ENCODE measurements at regions not wholly inside any gene's neighbourhood (a gene's known extent, or its start where the extent isn't known, plus 50 kb on each side); places are given as distances from the start of the nearest gene placed in this dataset.

DNA sequence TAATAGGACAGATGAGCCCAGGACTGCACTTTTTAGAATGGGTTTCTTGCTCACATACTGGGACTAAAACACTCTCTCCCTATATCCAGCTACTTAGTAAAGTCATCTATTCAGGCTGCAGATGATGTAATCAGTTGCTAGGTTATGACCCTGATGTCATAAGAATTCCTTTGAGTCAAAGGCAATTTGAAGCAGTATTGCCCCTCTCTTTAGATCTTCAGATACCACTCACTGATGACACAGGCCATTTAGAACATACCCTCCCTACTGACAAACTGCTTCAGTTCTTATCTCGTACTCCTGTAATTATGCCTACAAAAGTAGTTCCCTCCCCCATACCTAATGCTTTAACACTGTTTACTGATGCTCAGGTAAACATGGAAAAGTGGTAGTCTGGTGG lies 450.1 kb upstream of the RASGRP1 start:
- Mint-ChIP-seq H3K4me3 (ENCODE audit: unreplicated experiment) (no peak overlapping the region), H3K27me3 (ENCODE audit: low read depth, unreplicated experiment) (no peaks in the 10 kb centered on the region), H3K4me1 (ENCODE audit: low read depth, unreplicated experiment) (no peaks in the 10 kb centered on the region), H3K27ac (ENCODE audit: unreplicated experiment) (no peak overlapping the region), H3K36me3 (ENCODE audit: low read depth, unreplicated experiment) (peaks cover 1% of the 10 kb centered on the region), H3K9me3 (ENCODE audit: unreplicated experiment) (peaks cover 27% of the 10 kb centered on the region)
- Histone ChIP-seq H3K4me3 (ENCODE audit: insufficient read depth, low read depth, low read length) (no peak overlapping the region), H3K27ac (ENCODE audit: low read depth, low read length) (no peak overlapping the region), H3K79me2 (ENCODE audit: insufficient read depth, low read length) (no peaks in the 10 kb centered on the region), H2AFZ (ENCODE audit: low read depth, low read length) (no peak overlapping the region), H3K27me3 (ENCODE audit: insufficient read depth, low read length) (no peaks in the 10 kb centered on the region), H4K20me1 (ENCODE audit: insufficient read depth, low read length) (no peaks in the 10 kb centered on the region), H3K4me1 (ENCODE audit: insufficient read depth, low read length) (no peaks in the 10 kb centered on the region), H3K4me2 (ENCODE audit: low read length) (no peak overlapping the region), H3K9me3 (ENCODE audit: insufficient read depth, low read depth, low read length) (peaks cover 3% of the 10 kb centered on the region), H3K9ac (ENCODE audit: low read length) (no peak overlapping the region), H3K36me3 (ENCODE audit: insufficient read depth, low read length) (no peaks in the 10 kb centered on the region)
- DNase-seq (ENCODE audit: low read depth) (no peak), FAIRE-seq (no peak)
- TF ChIP-seq EZH2 (IDR thresholded peaks at IDR 0.05; ENCODE audit: insufficient read depth, low read length), result no peak
- TF ChIP-seq, protein P1, sequence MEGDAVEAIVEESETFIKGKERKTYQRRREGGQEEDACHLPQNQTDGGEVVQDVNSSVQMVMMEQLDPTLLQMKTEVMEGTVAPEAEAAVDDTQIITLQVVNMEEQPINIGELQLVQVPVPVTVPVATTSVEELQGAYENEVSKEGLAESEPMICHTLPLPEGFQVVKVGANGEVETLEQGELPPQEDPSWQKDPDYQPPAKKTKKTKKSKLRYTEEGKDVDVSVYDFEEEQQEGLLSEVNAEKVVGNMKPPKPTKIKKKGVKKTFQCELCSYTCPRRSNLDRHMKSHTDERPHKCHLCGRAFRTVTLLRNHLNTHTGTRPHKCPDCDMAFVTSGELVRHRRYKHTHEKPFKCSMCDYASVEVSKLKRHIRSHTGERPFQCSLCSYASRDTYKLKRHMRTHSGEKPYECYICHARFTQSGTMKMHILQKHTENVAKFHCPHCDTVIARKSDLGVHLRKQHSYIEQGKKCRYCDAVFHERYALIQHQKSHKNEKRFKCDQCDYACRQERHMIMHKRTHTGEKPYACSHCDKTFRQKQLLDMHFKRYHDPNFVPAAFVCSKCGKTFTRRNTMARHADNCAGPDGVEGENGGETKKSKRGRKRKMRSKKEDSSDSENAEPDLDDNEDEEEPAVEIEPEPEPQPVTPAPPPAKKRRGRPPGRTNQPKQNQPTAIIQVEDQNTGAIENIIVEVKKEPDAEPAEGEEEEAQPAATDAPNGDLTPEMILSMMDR (IDR thresholded peaks at IDR 0.05; ENCODE audit: insufficient read depth, low read depth, low read length), result no peak

DNA sequence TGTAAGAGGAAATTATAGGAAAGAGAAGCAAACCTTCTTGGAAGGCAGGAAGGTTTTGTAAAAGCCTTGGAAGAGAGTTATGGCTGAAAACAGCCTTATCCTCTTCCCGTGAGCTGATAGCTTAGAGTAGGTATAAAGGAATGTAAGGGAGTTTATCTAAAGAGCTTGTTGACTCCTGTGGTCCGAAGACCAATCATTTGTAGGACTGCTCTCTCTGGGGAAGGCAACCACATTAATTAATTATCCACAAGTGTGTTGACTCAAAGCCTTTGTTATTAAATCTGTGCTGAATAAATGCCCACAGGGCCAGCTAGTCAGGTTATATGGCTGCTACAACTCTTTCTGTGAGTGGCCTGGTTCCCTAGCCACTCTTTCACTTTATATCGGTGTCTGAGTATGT lies 452.1 kb upstream of the RASGRP1 start:
- H3K9ac ChIP-seq (ENCODE audit: low read length), result no peak overlapping the region
- peaks cover 11% of the 10 kb centered on the region for H3K9me3 Mint-ChIP-seq (ENCODE audit: unreplicated experiment)
- DNase-seq (ENCODE audit: low read depth), result peak; percentile 96

DNA sequence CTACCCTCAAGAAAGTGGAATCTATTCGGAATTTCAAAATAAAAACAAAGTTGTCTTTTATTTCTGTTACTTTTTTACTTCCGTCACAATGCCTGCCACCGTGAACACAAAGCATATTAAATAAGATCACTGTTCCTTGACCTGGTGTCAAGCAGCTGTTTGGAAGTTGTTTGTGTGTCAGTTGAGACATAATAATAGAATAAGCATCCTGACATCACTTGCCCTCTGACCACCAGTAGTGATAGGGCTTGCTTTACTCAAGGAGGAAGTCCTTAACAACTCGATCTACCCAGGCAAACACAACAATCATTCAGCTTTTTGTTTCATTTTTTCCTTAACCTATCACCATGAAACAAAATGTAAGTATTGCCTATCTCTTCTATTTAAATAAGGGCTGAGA lies 454.4 kb upstream of the RASGRP1 start:
- no peaks in the 10 kb centered on the region for H3K27me3 Mint-ChIP-seq (ENCODE audit: low read depth, unreplicated experiment)
- Histone ChIP-seq H3K9me3 (ENCODE audit: insufficient read depth, low read depth, low read length) (no peaks in the 10 kb centered on the region), H3K4me1 (ENCODE audit: insufficient read depth, low read length) (no peaks in the 10 kb centered on the region), H3K36me3 (ENCODE audit: insufficient read depth, low read length) (no peaks in the 10 kb centered on the region), H3K4me2 (ENCODE audit: low read length) (no peak overlapping the region), H3K79me2 (ENCODE audit: insufficient read depth, low read length) (no peaks in the 10 kb centered on the region), H2AFZ (ENCODE audit: low read depth, low read length) (no peak overlapping the region), H3K4me3 (ENCODE audit: insufficient read depth, low read depth, low read length) (no peak overlapping the region), H4K20me1 (ENCODE audit: insufficient read depth, low read length) (no peaks in the 10 kb centered on the region), H3K27me3 (ENCODE audit: insufficient read depth, low read length) (no peaks in the 10 kb centered on the region), H3K27ac (ENCODE audit: low read depth, low read length) (no peak overlapping the region), H3K9ac (ENCODE audit: low read length) (no peak overlapping the region)
- no peaks in the 10 kb centered on the region for H3K36me3 Mint-ChIP-seq (ENCODE audit: low read depth, unreplicated experiment)
- FAIRE-seq (peak; percentile 50), DNase-seq (ENCODE audit: low read depth) (no peak)
- no peaks in the 10 kb centered on the region for H3K4me1 Mint-ChIP-seq (ENCODE audit: low read depth, unreplicated experiment)
- no peak overlapping the region for H3K4me3 Mint-ChIP-seq (ENCODE audit: unreplicated experiment)
- TF ChIP-seq EZH2 (IDR thresholded peaks at IDR 0.05; ENCODE audit: insufficient read depth, low read length), result no peak
- TF ChIP-seq, protein P1 (IDR thresholded peaks at IDR 0.05; ENCODE audit: insufficient read depth, low read depth, low read length), result no peak
- no peak overlapping the region for H3K27ac Mint-ChIP-seq (ENCODE audit: unreplicated experiment)
- peaks cover 7% of the 10 kb centered on the region for H3K9me3 Mint-ChIP-seq (ENCODE audit: unreplicated experiment)

More for the DNA sequence above, 452.1 kb upstream of the RASGRP1 start:
- Histone ChIP-seq H3K27ac (ENCODE audit: low read depth, low read length) (no peak overlapping the region), H3K4me1 (ENCODE audit: insufficient read depth, low read length) (no peaks in the 10 kb centered on the region), H3K27me3 (ENCODE audit: insufficient read depth, low read length) (no peaks in the 10 kb centered on the region), H3K4me3 (ENCODE audit: insufficient read depth, low read depth, low read length) (no peak overlapping the region), H3K36me3 (ENCODE audit: insufficient read depth, low read length) (no peaks in the 10 kb centered on the region), H3K79me2 (ENCODE audit: insufficient read depth, low read length) (no peaks in the 10 kb centered on the region), H3K9me3 (ENCODE audit: insufficient read depth, low read depth, low read length) (no peaks in the 10 kb centered on the region), H3K4me2 (ENCODE audit: low read length) (no peak overlapping the region), H2AFZ (ENCODE audit: low read depth, low read length) (no peak overlapping the region), H4K20me1 (ENCODE audit: insufficient read depth, low read length) (no peaks in the 10 kb centered on the region)
- no peak overlapping the region for H3K4me3 Mint-ChIP-seq (ENCODE audit: unreplicated experiment)
- peak; percentile 23 for FAIRE-seq
- H3K36me3 Mint-ChIP-seq (ENCODE audit: low read depth, unreplicated experiment), result no peaks in the 10 kb centered on the region
- H3K4me1 Mint-ChIP-seq (ENCODE audit: low read depth, unreplicated experiment), result no peaks in the 10 kb centered on the region
- TF ChIP-seq, protein P1 (IDR thresholded peaks at IDR 0.05; ENCODE audit: insufficient read depth, low read depth, low read length), result no peak
- TF ChIP-seq EZH2 (IDR thresholded peaks at IDR 0.05; ENCODE audit: insufficient read depth, low read length), result no peak
- no peaks in the 10 kb centered on the region for H3K27me3 Mint-ChIP-seq (ENCODE audit: low read depth, unreplicated experiment)
- no peak overlapping the region for H3K27ac Mint-ChIP-seq (ENCODE audit: unreplicated experiment)
